ENCODE measurements at regions not wholly inside any gene's neighbourhood (a gene's known extent, or its start where the extent isn't known, plus 50 kb on each side); places are given as distances from the start of the nearest gene placed in this dataset.

GRCh38 chrX:79300856-79301255 is 66.3 kb downstream of the ITM2A start:
- Histone ChIP-seq H3K9ac (no peak overlapping the region), H3K27ac (no peak overlapping the region), H3K4me1 (ENCODE audit: low read depth, poor library complexity, severe bottlenecking) (no peaks in the 10 kb centered on the region), H3K4me3 (IDR thresholded peaks at IDR 0.05; ENCODE audit: insufficient read depth, low read depth, low read length) (no peak overlapping the region), H3K36me3 (ENCODE audit: insufficient read depth) (no peaks in the 10 kb centered on the region), H2AFZ (ENCODE audit: low read depth) (no peak overlapping the region), H3K79me2 (ENCODE audit: insufficient read depth, low read depth) (no peaks in the 10 kb centered on the region), H4K20me1 (ENCODE audit: insufficient read depth) (no peaks in the 10 kb centered on the region), H3K27me3 (ENCODE audit: insufficient read depth, low read depth) (no peaks in the 10 kb centered on the region), H3K4me2 (no peak overlapping the region)
- TF ChIP-seq CTCF (conservative IDR thresholded peaks at IDR 0.05; ENCODE audit: low read depth, low read length) = no peak

- no peaks in the 10 kb centered on the region for H3K4me1 ChIP-seq (ENCODE audit: low read depth, poor library complexity, severe bottlenecking)
- no peaks in the 10 kb centered on the region for H3K36me3 ChIP-seq (ENCODE audit: insufficient read depth)
- no peak overlapping the region for H3K27ac ChIP-seq
- no peak overlapping the region for H2AFZ ChIP-seq (ENCODE audit: low read depth)
- no peaks in the 10 kb centered on the region for H4K20me1 ChIP-seq (ENCODE audit: insufficient read depth)
- H3K9ac ChIP-seq = no peak overlapping the region
- H3K4me3 ChIP-seq (IDR thresholded peaks at IDR 0.05; ENCODE audit: insufficient read depth, low read depth, low read length) = no peak overlapping the region
- H3K79me2 ChIP-seq (ENCODE audit: insufficient read depth, low read depth) = no peaks in the 10 kb centered on the region
- H3K4me2 ChIP-seq = no peak overlapping the region
- H3K27me3 ChIP-seq (ENCODE audit: insufficient read depth, low read depth) = no peaks in the 10 kb centered on the region
- no peak for TF ChIP-seq CTCF (conservative IDR thresholded peaks at IDR 0.05; ENCODE audit: low read depth, low read length)
Observed at GRCh38 chrX:79290596-79290995, 76.5 kb downstream of the ITM2A start.

GRCh38 chrX:79288733-79289132 is 78.4 kb downstream of the ITM2A start:
- Histone ChIP-seq H3K27me3 (ENCODE audit: insufficient read depth, low read depth) (no peaks in the 10 kb centered on the region), H3K36me3 (ENCODE audit: insufficient read depth) (no peaks in the 10 kb centered on the region), H2AFZ (ENCODE audit: low read depth) (no peak overlapping the region), H3K79me2 (ENCODE audit: insufficient read depth, low read depth) (no peaks in the 10 kb centered on the region), H3K4me3 (IDR thresholded peaks at IDR 0.05; ENCODE audit: insufficient read depth, low read depth, low read length) (no peak overlapping the region), H4K20me1 (ENCODE audit: insufficient read depth) (no peaks in the 10 kb centered on the region), H3K4me2 (no peak overlapping the region), H3K27ac (no peak overlapping the region), H3K9ac (no peak overlapping the region), H3K4me1 (ENCODE audit: low read depth, poor library complexity, severe bottlenecking) (no peaks in the 10 kb centered on the region)
- TF ChIP-seq CTCF (conservative IDR thresholded peaks at IDR 0.05; ENCODE audit: low read depth, low read length) = no peak

- no peak overlapping the region for H3K4me3 ChIP-seq (IDR thresholded peaks at IDR 0.05; ENCODE audit: insufficient read depth, low read depth, low read length)
- no peak for TF ChIP-seq CTCF (conservative IDR thresholded peaks at IDR 0.05; ENCODE audit: low read depth, low read length)
- no peak overlapping the region for H3K9ac ChIP-seq
- H3K4me2 ChIP-seq = no peak overlapping the region
- H4K20me1 ChIP-seq (ENCODE audit: insufficient read depth) = no peaks in the 10 kb centered on the region
- no peak overlapping the region for H2AFZ ChIP-seq (ENCODE audit: low read depth)
- no peaks in the 10 kb centered on the region for H3K79me2 ChIP-seq (ENCODE audit: insufficient read depth, low read depth)
- H3K36me3 ChIP-seq (ENCODE audit: insufficient read depth) = no peaks in the 10 kb centered on the region
- no peak overlapping the region for H3K27ac ChIP-seq
- H3K27me3 ChIP-seq (ENCODE audit: insufficient read depth, low read depth) = no peaks in the 10 kb centered on the region
- no peaks in the 10 kb centered on the region for H3K4me1 ChIP-seq (ENCODE audit: low read depth, poor library complexity, severe bottlenecking)
Observed at GRCh38 chrX:79287724-79288123, 79.4 kb downstream of the ITM2A start.

- no peaks in the 10 kb centered on the region for H3K36me3 ChIP-seq (ENCODE audit: insufficient read depth)
- no peaks in the 10 kb centered on the region for H3K27me3 ChIP-seq (ENCODE audit: insufficient read depth, low read depth)
- no peaks in the 10 kb centered on the region for H3K4me1 ChIP-seq (ENCODE audit: low read depth, poor library complexity, severe bottlenecking)
- H3K79me2 ChIP-seq (ENCODE audit: insufficient read depth, low read depth) = no peaks in the 10 kb centered on the region
- H4K20me1 ChIP-seq (ENCODE audit: insufficient read depth) = no peaks in the 10 kb centered on the region
- H3K27ac ChIP-seq = no peak overlapping the region
- no peak overlapping the region for H3K4me3 ChIP-seq (IDR thresholded peaks at IDR 0.05; ENCODE audit: insufficient read depth, low read depth, low read length)
- no peak for TF ChIP-seq CTCF (conservative IDR thresholded peaks at IDR 0.05; ENCODE audit: low read depth, low read length)
- H2AFZ ChIP-seq (ENCODE audit: low read depth) = no peak overlapping the region
- no peak overlapping the region for H3K4me2 ChIP-seq
- no peak overlapping the region for H3K9ac ChIP-seq
Observed at GRCh38 chrX:79281775-79282174, 85.4 kb downstream of the ITM2A start.

Measured in KMS-11 (cell line).